HG03135 (cell line): ENCODE measurements at regions not wholly inside any gene's neighbourhood (a gene's known extent, or its start where the extent isn't known, plus 50 kb on each side); places are given as distances from the start of the nearest gene placed in this dataset.
A peak's percentile ranks its signal among the peaks of the same experiment; 100 is the strongest.

Experiments
- ATAC-seq: cut with Tn5 transposase; IDR thresholded peaks from one replicate; pipeline ENCODE4 v1.9.1; 2021; ENCODE audit warnings: mild to moderate bottlenecking, moderate library complexity; ENCODE audit not compliant: unreplicated experiment

DNA sequence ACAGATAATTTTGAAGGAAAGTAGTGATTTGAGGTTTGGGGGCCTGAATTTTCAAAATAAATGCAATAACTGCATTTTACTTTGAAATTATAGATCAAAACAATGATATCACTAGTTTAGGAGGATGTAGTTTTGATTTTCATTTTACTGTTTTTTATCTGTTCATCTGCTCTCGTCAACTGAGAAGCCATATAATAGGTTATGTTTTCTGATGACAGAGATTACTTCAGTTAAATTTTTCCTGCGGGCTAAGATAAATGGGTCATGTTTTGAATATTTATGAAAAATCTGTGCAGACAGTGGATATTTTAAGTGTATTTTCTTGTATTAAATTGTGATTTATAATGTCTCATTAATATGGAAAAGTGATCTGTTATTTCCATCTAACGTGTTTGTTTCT, 573.4 kb downstream of the CPS1 start:
- ATAC-seq: no peak

DNA sequence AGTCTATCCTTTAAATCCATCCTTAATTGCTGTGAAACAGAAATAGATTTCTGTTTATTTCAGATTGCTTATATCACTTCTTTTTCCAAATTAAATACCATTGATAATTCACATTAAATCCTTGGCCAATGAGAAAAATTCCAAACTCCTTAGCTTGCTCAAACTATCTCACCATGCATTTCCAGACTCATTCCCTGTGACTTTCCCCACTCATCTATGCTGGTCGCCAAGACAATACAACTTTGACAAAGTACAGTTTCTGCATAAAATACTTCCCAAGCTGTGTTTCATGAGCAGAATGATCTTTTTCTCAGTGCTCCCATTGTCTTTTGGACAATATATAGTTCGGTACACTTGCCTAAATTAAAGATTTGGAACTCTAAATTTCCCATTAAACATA, 575.6 kb downstream of the CPS1 start:
- ATAC-seq: no peak

DNA sequence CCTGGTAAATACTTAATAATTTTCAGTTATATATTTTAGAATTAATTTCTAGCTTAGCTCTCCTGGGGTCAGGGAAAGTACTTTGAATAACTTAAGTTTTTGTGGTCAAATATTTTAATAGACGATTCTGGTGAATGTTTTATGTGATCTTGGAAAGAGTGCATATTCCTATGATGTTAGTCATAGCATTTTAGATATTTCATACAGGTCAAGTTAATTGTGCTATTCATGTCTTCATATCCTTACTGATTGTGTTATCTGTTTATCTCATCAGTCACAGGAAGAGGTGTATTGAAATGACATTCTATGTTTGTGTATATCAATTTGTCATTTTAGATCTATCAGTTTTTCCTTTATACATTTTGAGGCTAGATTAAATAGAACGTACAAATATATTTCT, 576.2 kb downstream of the CPS1 start:
- ATAC-seq: no peak

DNA sequence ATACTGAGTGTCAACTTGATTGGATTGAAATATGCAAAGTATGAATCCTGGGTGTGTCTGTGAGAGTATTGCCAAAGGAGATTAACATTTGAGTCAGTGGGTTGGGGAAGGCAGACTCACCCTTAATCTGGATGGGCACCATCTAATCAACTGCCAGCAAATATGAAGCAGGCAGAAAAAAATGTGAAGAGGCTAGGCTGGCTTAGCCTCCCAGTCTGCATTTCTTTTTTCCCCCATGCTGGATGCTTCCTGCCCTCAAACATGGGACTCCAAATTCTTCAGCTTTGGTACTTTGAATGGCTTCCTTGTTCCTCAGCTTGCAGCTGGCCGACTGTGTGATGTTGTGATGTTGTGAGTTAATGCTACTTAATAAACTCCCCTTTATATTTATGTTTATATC, 577.4 kb downstream of the CPS1 start:
- ATAC-seq: no peak

DNA sequence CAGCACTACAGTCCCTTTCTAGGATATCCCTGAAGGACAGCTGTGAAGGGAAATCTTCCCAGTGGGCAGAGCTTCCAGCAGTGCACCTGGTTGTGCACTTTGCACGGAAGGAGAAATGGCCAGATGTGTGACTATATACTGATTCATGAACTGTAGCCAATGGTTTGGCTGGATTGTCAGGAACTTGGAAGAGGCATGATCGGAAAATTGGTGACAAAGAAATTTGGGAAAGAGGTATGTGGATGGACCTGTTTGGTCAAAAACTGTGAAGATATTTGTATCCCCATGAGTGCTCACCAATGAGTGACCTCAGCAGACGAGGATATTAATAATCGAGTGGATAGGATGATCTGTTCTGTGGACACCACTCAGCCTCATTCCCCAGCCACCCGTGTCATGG, 582.2 kb downstream of the CPS1 start:
- ATAC-seq: no peak

DNA sequence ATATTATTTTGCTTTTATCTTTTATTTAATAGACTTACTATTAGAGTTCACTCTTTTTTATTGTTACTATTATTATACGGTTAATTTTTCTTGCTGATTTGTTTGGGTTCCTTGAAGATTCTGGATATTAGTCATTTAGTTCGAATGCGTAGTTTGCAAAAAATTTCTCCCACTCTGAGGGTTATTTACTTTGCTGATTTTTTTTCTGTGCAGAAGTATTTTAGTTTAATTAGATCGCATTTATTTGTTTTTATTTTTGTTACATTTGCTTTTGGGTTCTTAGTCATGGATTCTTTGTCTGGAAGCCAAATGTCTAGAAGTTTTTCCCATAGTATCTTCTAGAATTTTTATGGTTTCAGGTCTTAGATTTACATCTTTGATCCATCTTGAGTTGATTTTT, 585.2 kb downstream of the CPS1 start:
- ATAC-seq: no peak

DNA sequence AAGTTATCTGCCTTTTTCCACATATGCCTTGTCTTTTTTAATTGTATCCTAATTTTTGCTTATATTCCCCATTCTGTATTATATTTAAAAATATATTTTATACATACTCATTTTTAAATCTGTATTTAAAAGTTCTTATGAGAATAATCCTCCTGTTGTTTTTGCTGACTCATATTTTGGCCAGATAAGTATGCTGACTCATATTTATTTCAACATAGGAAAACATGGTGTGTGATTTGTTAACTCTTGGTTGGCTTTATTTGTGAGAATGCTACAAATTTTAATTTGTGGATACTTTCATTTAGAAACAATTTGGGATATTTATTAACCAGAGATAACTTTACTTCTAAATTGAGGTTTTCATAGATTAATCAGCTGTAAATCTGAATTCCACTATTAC, 587.7 kb downstream of the CPS1 start:
- ATAC-seq: no peak

DNA sequence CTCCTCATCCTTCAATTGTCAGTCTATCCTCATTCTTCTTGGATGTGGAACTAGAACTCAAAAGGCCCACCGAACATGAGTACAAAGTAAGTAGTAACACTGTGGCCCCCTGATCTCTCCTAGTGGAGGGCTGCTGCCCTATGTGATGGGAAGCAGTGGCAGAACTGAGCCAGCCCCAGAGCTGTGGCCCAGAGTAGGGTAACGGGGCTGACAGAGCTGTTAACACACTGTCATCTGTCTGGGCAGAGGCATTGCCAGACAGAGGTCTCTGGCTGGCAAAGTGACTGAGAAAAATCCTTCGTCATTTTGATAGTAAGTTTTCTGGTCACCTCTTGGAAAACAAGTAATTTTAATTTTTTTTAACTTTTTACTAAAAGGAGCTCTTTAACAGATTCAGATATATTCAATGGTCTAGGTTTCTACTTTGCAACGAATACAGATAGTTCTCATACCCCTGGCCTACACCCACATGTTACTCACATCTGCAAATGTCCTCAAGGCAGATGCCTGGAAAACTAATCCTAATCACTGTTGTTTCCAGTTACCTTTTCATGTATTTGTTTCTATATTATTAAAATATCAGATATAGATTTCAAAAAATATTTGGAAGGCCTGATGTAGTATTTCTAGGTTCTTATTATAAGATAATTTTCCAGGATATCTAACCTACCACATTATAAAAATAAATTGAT, 588.7 kb downstream of the CPS1 start:
- ATAC-seq: no peak

DNA sequence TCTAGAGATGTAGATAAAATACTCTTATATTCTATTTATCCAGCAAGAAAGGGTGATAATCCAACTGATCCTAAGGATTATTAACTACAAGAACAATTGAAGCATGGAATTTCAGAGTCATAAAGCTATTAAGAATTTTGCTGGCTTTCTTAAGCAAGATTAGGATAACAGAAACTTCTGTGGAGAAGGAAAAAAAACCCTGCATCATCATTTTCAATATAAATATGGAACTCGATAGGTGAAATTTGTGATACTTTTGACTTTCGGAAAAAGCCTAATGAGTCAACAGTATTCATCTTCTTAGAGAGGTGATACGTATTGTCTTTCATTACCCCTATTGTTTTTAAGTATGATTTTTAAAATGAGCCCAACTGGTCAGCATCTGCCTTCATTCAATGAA, 593.3 kb downstream of the CPS1 start:
- no peak for ATAC-seq

DNA sequence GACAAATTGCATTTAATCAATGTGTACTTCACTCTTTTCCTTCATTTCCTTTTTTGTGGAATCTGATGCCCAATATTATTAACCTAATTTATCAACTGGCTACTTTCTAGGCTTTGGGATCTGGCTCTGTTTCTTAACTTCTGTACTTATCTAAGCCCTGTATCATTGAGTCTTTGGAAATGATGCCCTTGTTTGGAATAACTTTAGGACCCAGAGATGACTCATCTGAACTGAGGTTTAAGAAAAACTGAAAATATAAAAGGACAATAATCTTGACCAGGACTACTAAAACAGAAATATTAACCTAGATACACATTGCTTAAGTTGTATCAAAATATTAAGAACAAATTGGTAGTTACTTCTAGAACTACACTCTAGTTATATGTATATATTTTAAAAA, 600.8 kb downstream of the CPS1 start:
- ATAC-seq: no peak

DNA sequence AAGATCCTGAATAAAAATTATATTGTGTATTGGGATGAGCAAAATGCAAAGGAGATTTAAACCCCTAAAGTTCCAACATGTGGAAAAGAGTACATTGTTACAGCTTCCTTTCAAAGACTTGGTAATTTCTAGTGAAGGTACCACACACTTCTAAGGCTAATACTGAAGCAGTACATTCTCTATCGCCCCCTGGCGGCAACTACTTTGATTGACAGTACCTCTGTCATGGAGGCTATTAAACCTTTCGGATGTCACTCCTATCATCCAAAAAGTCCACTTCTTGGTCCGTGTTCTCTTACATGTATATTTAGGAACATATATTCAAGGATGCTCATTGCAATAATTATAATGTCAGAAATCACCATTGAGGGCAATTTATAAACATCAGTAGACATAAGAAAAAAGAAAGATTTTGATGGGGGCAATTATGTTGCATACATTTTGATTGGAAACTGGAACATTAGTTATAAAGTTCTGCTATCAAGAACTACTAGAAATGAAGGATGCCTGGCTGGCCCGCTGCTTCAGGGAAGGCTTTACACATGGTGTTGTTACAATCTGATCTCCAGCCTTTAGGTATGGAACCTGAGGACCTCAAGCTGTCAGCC, 601.6 kb downstream of the CPS1 start:
- peak; percentile 99 for ATAC-seq

DNA sequence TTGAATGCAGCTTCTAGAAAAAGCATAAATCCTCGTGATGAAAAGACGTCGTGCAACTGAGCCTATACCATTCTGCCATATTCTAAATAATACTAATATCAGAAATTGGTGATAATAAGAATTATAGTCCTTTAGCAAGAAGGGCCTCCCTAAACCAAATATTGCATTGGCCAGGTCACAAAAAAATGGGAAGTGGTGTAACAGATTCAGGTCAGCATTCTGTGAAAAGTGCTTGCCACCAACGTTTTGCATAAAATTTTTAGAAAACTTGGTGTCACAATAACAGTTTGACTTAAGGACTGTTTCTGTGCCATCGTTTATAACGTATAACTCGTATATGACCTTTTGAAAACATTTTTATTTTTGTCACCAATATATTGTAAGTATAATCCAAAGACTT, 603.6 kb downstream of the CPS1 start:
- no peak for ATAC-seq

DNA sequence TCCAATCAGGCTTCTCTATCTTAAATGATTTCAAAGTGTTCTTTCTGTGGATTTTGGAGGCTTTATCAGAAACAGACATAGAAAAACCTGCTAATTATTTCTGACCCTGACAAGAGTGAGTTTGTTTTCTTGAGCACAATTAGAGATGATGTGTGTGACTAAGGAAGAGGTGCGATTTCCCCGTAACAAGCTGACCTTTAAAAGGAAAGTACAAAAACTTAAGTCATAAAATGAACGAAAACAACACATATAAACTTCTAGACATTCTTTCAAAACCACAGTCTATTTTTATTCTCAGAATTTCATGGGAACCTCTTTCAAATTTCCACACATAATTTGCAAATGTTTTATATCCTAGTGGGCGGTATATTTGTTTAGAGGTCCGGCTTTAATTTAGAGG, 604.8 kb downstream of the CPS1 start:
- no peak for ATAC-seq

DNA sequence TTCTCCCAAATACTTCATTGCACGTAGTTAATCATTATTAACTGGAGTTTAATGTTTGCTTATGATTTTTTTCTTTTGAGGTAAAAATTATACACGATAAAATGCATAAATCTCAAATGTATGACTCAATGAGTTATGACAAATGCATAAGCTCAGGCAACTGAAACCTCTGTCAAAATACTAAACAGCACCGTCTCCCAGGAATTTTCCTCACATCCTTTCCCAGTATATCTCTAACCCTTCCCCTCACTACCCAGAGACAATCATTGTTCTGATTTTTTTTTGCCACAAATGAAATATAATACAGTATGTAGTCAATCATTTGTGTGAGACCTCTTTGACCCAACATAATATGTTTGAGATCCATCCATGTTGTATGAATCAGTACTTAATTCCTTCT, 606.5 kb downstream of the CPS1 start:
- no peak for ATAC-seq

DNA sequence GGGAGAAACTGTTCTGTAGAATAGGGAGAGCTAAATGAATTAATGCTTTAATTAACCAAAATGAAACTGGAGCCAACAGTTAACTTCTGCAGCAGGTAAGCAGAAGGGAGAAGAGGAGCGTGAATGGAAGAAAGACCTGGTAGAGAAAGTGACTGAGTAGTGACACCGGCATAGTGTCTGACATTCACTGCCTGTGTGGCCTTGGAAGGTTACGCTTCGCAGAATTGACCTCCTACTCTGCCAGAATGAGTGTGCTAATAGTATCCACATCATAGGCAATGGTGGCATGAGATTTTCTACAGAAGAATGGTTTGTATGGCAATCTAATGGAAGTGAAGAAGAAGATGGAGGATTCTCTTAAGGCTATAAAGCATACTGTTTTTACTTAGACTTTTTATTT, 614.4 kb downstream of the CPS1 start:
- no peak for ATAC-seq

DNA sequence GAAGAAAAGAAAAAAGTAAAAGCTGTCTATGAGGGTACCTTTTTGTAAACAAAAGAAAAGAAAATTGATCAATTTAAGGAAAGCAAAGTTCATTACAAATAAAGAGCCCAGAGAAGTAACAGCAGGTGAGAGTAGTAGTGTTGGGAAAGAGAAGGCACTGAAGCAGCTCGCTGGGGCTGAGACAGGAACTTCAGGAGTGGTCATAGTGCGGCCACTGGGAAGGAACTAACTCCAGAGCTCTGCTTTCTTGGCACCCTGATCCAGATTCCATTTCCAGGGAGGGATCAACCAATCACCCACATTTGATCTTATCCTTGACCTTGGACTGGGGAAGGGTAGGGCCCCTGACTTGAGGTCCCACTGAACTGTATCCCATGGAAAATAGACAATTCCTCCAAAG, 617.6 kb downstream of the CPS1 start:
- no peak for ATAC-seq

DNA sequence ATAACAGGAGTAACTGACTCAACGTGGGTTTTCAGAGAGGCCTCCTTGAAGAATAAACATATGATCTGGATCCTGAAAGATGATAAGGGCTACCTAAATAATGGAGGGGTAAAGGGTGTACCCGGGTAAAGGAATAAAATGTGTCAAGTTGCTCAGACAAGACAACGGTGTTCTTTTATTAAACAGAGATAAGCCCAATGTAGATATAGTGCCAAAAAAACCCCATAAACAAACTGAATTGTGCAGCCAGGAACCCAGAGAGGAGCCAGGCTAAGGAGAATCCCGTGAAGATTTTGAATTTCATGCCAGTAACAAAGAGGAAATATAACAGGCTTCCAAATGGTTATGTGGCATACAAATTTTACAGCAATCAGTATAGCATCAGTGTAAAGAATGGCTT, 618.2 kb downstream of the CPS1 start:
- no peak for ATAC-seq

DNA sequence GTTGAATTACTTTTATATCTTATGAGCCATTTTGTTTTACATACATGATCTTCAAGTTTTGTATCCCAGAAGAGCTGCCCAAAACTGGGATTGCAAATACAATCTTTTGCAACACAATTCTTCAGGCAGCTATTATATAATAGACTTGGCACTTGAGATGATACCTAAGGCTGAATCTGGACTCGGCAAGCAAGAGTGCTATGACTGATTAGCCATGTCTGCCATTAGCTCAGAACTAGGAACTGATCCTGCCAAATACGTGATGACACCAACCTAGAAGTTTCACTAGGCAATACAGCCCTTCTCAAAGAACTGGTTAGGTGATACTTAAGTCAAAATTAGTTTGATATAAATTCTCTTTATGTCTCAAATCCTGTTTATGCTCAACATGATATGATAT, 619.6 kb downstream of the CPS1 start:
- ATAC-seq: no peak

DNA sequence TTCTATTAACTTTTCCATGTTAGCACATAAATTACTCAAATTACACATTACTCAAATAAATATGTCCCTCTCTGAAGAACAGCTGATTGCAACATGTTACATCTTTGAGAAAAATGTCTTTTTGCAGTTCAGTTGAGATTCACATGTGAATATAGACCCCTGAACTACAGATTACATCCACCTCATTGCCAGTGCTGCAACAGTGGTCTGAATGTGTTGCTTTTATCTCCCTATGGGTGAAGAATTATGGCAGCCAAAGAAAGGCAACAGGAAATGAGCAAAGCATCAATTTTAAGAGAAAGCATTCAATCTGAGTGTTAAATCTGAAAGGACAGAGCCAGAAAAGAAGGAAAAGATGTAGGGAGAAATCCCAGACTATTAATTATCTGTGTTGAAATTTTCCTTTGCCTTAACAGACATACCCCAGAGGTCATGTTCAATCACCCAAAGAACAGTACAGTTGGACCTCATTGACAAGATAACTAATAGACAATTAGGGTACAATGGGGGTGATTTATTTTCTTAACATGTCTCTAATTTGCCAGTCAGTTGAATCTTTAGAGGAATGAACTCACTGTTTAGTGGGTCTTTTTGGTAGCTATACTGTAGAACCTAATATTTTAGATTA, 620.2 kb downstream of the CPS1 start:
- no peak for ATAC-seq

DNA sequence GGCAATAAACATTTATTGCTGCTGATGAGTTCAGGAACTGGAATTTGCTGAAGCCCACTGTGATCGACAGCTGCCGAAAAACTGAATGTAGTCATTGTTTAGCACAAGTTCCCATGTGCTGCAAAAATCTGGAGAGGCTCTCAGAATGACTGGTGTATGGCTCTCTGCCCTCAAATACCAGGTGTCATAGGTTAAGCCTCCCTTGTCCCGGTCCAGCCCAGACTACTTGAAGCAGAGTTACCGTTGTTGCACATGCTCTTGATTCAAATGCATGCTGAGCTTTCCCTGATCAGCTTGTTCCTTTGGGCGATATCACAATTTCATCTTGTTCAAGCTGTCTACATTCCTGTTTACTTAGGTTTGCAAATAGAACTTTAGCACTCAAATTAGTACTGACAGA, 625.2 kb downstream of the CPS1 start:
- ATAC-seq: no peak

DNA sequence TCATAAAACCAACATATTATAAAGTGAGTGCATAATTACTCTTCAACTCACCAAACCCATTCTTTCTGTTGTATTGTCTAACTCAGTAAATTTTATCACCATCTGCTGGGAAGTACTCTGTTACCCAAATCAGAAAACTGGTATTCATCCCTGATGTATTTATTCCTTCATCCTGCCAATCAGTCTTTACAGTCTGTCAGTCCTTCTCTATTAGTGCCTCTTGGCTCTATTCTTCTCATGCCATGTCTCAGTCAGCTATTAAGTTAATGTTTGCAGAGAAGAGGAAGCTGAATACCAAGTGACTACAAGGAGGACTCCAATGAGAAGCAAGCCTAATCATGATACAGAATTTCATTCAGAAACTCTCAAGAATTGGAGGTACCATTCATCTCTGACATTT, 631.2 kb downstream of the CPS1 start:
- ATAC-seq: no peak

DNA sequence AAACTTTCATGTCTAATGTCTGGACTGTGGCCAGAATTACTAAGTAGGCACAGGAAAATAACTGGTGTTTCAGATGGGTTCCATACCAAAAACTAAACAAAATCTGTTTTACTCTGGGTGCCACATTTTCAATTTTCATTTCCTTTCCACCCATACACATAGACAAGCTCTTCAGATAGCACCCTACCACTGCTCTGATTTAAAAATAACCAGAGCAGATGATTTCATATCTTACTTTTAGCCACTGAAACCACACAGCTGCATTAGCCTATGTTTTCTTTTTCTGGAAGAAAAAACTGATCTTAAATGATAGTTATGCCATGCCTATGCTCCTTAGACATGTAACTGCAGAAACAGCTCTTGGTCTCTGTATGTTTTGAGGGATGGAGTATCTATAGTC, 647.6 kb downstream of the CPS1 start:
- peak; percentile 86 for ATAC-seq

DNA sequence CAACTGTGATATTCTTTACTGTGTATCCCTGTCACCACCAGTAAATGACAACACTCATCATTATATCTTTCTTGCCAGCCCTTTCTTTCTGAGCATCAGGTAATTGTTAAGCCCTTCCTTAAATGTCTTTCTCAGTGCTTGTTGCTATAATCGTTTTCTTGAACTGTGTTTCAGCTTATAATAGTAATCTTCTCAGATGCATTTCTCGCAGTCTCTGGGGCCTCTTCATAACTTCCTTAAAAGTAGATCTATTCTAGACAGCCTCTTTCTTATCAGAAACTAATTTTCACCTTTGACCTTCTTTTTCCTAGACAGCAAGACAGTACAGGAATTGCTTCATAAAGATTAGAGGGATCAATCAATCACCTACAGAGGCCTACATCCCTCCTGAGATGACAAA, 648.1 kb downstream of the CPS1 start:
- ATAC-seq: no peak
